ENCODE measurements at regions not wholly inside any gene's neighbourhood (a gene's known extent, or its start where the extent isn't known, plus 50 kb on each side); places are given as distances from the start of the nearest gene placed in this dataset.

GRCh38 chr22:27477171-27477570 is 324.4 kb downstream of the MN1 start (continued):
- TF ChIP-seq POLR2A (IDR thresholded peaks at IDR 0.05; ENCODE audit: control extremely low read depth in 1 of 2, low read depth in 2 of 2, low read length in 2 of 2) (no peak), EZH2 (IDR thresholded peaks at IDR 0.05; ENCODE audit: low read depth, low read length, severe bottlenecking) (no peak)

All from H1 (cell line).